IMR-90 (cell line): ENCODE measurements at regions not wholly inside any gene's neighbourhood (a gene's known extent, or its start where the extent isn't known, plus 50 kb on each side); places are given as distances from the start of the nearest gene placed in this dataset.
"Not testable (repeated sequence)": the region's sequence is repeated elsewhere in the genome, so short reads cannot be mapped to it uniquely, and the experiment has no call there.

Experiments
- ATAC-seq: fragments of 200-7000 bp; cut with Tn5 transposase; 2 replicates; pipeline ENCODE4 v1.9.1; 2020; ENCODE audit warnings: low read depth, mild to moderate bottlenecking, moderate library complexity
- BruUV-seq: library from RNA; stranded (reverse); fragments of 400-500 nt; replicated peaks from 2 replicates; lab custom pipeline; 2021; lab: Mats Ljungman, UMichigan
- CTCF ChIA-PET: fragments of 300-600 bp; formaldehyde crosslinking; extraction: SDS; loops from one replicate; lab custom pipeline; 2021; ENCODE audit warnings: antibody characterized with exemption; lab: Yijun Ruan, JAX
- POLR2A ChIA-PET: fragments of 300-600 bp; sonication (Branson Sonifier 250); formaldehyde crosslinking; loops from one replicate; lab custom pipeline; 2022; ENCODE audit warnings: antibody characterized with exemption; ENCODE audit not compliant: unreplicated experiment; lab: Charles Lee
- DNase-seq: peaks from one replicate; pipeline ENCODE4 v3.0.0; 2013
- H2AFZ ChIP-seq: replicated peaks from 2 replicates; pipeline ENCODE3; 2013; ENCODE audit warnings: low read length, mild to moderate bottlenecking; ENCODE audit not compliant: poor library complexity
- H2AK5ac ChIP-seq: 2 replicates; pipeline ENCODE4 v1.6.1; 2013; ENCODE audit warnings: low read depth, low read length, inconsistent platforms
- H2AK9ac ChIP-seq: replicated peaks from 2 replicates; pipeline ENCODE3; 2013; ENCODE audit warnings: mild to moderate bottlenecking, low read depth, low read length, moderate library complexity; ENCODE audit not compliant: poor library complexity
- H2BK120ac ChIP-seq: 2 replicates; pipeline ENCODE4 v1.6.1; 2013; ENCODE audit warnings: low read depth, low read length, inconsistent platforms
- H2BK15ac ChIP-seq: 3 replicates; pipeline ENCODE4 v1.6.1; 2013; ENCODE audit warnings: low read depth, low read length, inconsistent platforms
- H2BK20ac ChIP-seq: 2 replicates; pipeline ENCODE4 v1.6.1; 2013; ENCODE audit warnings: low read depth, mild to moderate bottlenecking, inconsistent platforms, low read length, moderate library complexity
- H2BK5ac ChIP-seq: 2 replicates; pipeline ENCODE4 v1.6.1; 2013; ENCODE audit warnings: mild to moderate bottlenecking, low read depth, low read length, inconsistent platforms; ENCODE audit not compliant: poor library complexity, severe bottlenecking
- H3K14ac ChIP-seq: replicated peaks from 2 replicates; pipeline ENCODE4 v1.6.1; 2013; ENCODE audit warnings: low read depth, low read length, inconsistent platforms
- H3K18ac ChIP-seq: 2 replicates; pipeline ENCODE4 v1.6.1; 2013; ENCODE audit warnings: low read depth, low read length, control low read depth
- H3K23ac ChIP-seq: 2 replicates; pipeline ENCODE4 v1.6.1; 2013; ENCODE audit warnings: low read depth, low read length, inconsistent platforms
- H3K27ac ChIP-seq: 2 replicates; pipeline ENCODE4 v1.5.1; 2013; ENCODE audit warnings: mild to moderate bottlenecking, control low read depth, low read length; ENCODE audit not compliant: insufficient read depth
- H3K27me3 ChIP-seq: 2 replicates; pipeline ENCODE4 v1.6.1; 2013; ENCODE audit warnings: low read length; ENCODE audit not compliant: control insufficient read depth, insufficient read depth
- H3K36me3 ChIP-seq: 2 replicates; pipeline ENCODE4 v1.6.1; 2013; ENCODE audit warnings: low read length, mixed read lengths; ENCODE audit not compliant: control insufficient read depth, insufficient read depth
- H3K4ac ChIP-seq: 2 replicates; pipeline ENCODE4 v1.6.1; 2013; ENCODE audit warnings: low read depth, low read length, inconsistent platforms
- H3K4me1 ChIP-seq: 2 replicates; pipeline ENCODE4 v1.6.1; 2013; ENCODE audit warnings: low read length, mixed read lengths; ENCODE audit not compliant: control insufficient read depth, insufficient read depth
- H3K4me2 ChIP-seq: 2 replicates; pipeline ENCODE4 v1.6.1; 2013; ENCODE audit warnings: low read depth, mild to moderate bottlenecking, control low read depth, low read length, moderate library complexity
- H3K4me3 ChIP-seq: 2 replicates; pipeline ENCODE4 v1.5.1; 2013; ENCODE audit warnings: low read depth, mild to moderate bottlenecking, control low read depth, low read length, moderate library complexity; ENCODE audit not compliant: insufficient read depth
- H3K56ac ChIP-seq: 2 replicates; pipeline ENCODE4 v1.6.1; 2013; ENCODE audit warnings: low read length, inconsistent platforms; ENCODE audit not compliant: insufficient read depth; ENCODE audit errors: extremely low read depth
- H3K79me1 ChIP-seq, 2 experiments: 2 replicates each; pipeline ENCODE4 v1.6.1; 2013; ENCODE audit warnings: low read length in 2 of 2, inconsistent platforms in 1 of 2, low read depth in 1 of 2
- H3K9ac ChIP-seq: 2 replicates; pipeline ENCODE4 v1.6.1; 2013; ENCODE audit warnings: low read depth, low read length, control low read depth
- H3K9me1 ChIP-seq: 2 replicates; pipeline ENCODE4 v1.6.1; 2013; ENCODE audit warnings: low read length, inconsistent platforms; ENCODE audit not compliant: insufficient read depth
- H3K9me3 ChIP-seq: 2 replicates; pipeline ENCODE4 v1.6.1; 2013; ENCODE audit warnings: low read length; ENCODE audit not compliant: control insufficient read depth, insufficient read depth
- H4K20me1 ChIP-seq: 2 replicates; pipeline ENCODE4 v1.6.1; 2013; ENCODE audit warnings: low read length, inconsistent platforms; ENCODE audit not compliant: insufficient read depth
- H4K5ac ChIP-seq: 2 replicates; pipeline ENCODE4 v1.6.1; 2013; ENCODE audit warnings: mild to moderate bottlenecking, low read depth, low read length, control low read depth
- H4K8ac ChIP-seq, 2 experiments: 2 replicates each; pipeline ENCODE4 v1.6.1; 2013; ENCODE audit warnings: low read depth in 2 of 2, low read length in 2 of 2, control low read depth in 1 of 2, inconsistent platforms in 1 of 2
- H4K91ac ChIP-seq: 2 replicates; pipeline ENCODE4 v1.6.1; 2013; ENCODE audit warnings: low read depth, low read length, inconsistent platforms; ENCODE audit not compliant: insufficient read depth
- WGBS, 2 experiments: methylation state at CpG; one replicate each; pipeline versions ENCODE4 v1.1.5 to v1.1.7; 2013; ENCODE audit warnings: missing lambda C conversion rate in 2 of 2; ENCODE audit not compliant: insufficient read length in 1 of 2; ENCODE audit errors: extremely low coverage in 2 of 2; 5-methylcytosine and 5-hydroxymethylcytosine counted together
- dilution Hi-C: fragments of 300-500 bp; cut with HindIII; formaldehyde crosslinking; loops from one replicate; pipeline ENCODE4 v1.14.3; 2018; ENCODE audit warnings: low sequenced_read_pairs; ENCODE audit not compliant: unreplicated experiment
- in situ Hi-C: fragments of 300-500 bp; cut with MboI; formaldehyde crosslinking; loops from 3 replicates; pipeline ENCODE4 v1.14.3; 2019; ENCODE audit warnings: low sequenced_read_pairs, inconsistent platforms, mixed read lengths
- intact Hi-C: fragments of 100-400 bp; cut with micrococcal nuclease; formaldehyde crosslinking; loops from 2 replicates; pipeline ENCODE4 v1.10.0; 2022

DNA sequence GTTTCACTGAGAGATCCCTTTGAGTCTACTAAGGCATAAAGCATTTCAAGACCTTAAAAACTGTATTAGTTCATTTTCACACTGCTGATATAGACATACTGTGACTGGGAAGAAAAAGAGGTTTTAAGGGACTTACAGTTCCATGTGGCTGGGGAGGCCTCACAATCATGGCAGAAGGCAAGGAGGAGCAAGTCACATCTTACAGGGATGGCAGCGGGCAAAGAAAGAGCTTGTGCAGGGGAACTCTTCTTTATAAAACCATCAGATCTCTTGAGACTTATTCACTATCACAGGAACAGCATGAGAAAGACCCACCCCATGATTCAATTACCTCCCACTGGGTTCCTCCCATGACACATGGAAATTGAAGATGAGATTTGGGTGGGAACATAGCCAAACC, 628.4 kb upstream of the GJE1 start:
- CTCF ChIA-PET, DNase-seq, H2AK9ac ChIP-seq, H3K9me3 ChIP-seq, H3K9me1 ChIP-seq, ATAC-seq, H3K14ac ChIP-seq, BruUV-seq, H3K27me3 ChIP-seq, H3K18ac ChIP-seq, intact Hi-C loops, dilution Hi-C loops, H4K20me1 ChIP-seq, H2BK15ac ChIP-seq, H3K4me3 ChIP-seq, H3K4me2 ChIP-seq, in situ Hi-C loops, H4K91ac ChIP-seq, H3K56ac ChIP-seq, H2BK20ac ChIP-seq, H3K79me1 ChIP-seq, H2AK5ac ChIP-seq, H3K27ac ChIP-seq, H3K4me1 ChIP-seq, H3K4ac ChIP-seq, H3K36me3 ChIP-seq, H2BK120ac ChIP-seq, H4K5ac ChIP-seq, H3K23ac ChIP-seq, H4K8ac ChIP-seq, H3K9ac ChIP-seq, H2BK5ac ChIP-seq, H2AFZ ChIP-seq, POLR2A ChIA-PET: not testable (repeated sequence)
- no CpG with 5 or more reads among the region's 1 CpG for WGBS, 2 experiments
